NCI-H82 (cell line): ENCODE measurements at regions not wholly inside any gene's neighbourhood (a gene's known extent, or its start where the extent isn't known, plus 50 kb on each side); places are given as distances from the start of the nearest gene placed in this dataset.
"Not testable (repeated sequence)": the region's sequence is repeated elsewhere in the genome, so short reads cannot be mapped to it uniquely, and the experiment has no call there.

Experiments
- DNase-seq: peaks from one replicate; lab custom pipeline; 2025; lab: John Stamatoyannopoulos, UW

DNA sequence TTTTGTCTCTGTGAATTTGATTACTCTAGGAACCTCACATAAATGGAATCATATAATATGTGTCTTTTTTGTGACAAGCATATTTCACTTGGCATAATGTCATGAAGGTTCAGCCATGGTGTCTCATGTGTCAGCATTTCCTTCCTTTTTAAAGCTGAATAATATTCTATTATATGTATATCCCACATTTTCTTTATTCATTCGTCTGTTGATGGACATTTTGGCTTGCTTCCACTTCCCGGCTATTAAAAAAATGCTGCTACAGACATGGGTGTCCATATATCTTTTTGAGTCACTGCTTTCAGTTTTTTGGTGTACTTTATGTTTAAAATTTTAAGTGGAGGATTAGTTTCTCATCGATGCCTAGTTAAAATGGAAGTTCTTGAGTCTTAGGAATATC, 59.8 kb upstream of the C5orf63 start:
- DNase-seq, result no peak

GRCh38 chr5:127136908-127137307, 63.6 kb upstream of the C5orf63 start:
- no peak for DNase-seq

DNA sequence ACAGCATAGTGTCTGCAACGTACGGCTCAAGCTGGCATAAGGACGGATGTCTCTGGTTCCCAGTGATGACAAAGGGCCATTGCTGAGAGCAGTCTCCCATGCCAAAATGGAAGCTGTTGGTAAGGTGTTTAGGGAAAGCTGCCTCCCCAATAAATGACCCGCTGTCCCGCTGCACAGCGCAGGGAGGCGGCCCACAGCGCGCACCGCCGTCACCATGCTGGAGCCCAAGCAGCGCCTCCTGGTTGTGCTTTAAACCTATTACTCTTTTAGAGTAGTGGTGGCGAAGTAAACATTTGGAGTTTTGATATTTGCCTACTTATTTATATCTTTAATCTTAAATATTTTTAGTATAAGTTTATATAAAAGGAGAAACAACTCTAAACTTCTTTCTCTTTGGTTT, 70.4 kb upstream of the C5orf63 start:
- DNase-seq, result no peak

GRCh38 chr5:127153031-127153430, 79.7 kb upstream of the C5orf63 start:
- no peak for DNase-seq

DNA sequence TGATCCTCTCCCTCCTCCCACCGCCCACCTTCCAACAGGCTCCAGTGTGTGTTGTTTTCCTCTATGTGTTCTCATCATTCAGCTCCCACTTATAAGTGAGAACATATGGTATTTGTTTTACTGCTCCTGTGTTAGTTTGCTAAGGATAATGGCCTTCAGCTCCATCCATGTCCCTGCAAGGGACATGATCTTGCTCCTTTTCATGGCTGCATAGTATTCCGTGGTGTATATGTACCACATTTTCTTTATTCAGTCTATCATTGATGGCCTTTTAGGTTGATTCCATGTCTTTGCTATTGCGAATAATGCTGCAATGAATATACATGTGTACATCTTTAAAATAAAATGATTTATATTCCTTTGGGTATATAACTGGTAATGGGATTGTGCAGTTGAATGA, 80.2 kb upstream of the C5orf63 start:
- no peak for DNase-seq

GRCh38 chr5:127163750-127164149, 90.4 kb upstream of the C5orf63 start:
- no peak for DNase-seq

GRCh38 chr5:127170918-127171600, 97.8 kb upstream of the C5orf63 start:
- no peak for DNase-seq

DNA sequence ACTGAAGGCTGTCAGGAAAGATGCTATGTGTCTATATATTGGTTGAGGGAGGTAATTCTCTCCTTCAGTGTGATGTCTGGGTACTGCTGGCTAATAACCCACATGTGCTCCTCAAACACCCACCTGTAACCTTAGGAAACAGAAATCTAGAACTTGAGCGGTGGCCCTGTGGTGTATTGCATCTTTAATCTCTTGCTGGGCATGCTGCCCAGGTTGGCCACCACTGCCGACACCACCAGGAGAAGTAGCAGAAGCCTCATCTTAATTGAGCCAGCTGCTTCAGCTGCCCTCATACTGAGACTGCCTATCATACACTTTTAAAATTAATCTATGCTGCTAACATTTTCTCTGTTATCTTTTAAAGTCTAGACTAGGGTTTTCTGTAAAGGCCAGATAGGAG, 103.5 kb upstream of the C5orf63 start:
- DNase-seq, result no peak

DNA sequence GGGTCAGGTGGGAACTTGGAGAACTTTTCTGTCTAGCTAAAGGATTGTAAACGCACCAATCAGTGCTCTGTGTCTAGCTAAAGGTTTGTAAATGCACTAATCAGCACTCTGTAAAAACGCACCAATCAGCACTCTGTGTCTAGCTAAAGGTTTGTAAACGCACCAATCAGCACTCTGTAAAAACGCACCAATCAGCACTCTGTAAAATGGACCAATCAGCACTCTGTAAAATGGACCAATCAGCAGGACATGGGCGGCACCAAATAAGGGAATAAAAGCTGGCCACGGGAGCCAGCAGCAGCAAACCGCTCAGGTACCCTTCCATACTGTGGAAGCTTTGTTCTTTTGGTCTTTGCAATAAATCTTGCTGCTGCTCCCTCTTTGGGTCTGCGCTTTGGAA, 108.0 kb upstream of the MEGF10 start:
- DNase-seq, result not testable (repeated sequence)

DNA sequence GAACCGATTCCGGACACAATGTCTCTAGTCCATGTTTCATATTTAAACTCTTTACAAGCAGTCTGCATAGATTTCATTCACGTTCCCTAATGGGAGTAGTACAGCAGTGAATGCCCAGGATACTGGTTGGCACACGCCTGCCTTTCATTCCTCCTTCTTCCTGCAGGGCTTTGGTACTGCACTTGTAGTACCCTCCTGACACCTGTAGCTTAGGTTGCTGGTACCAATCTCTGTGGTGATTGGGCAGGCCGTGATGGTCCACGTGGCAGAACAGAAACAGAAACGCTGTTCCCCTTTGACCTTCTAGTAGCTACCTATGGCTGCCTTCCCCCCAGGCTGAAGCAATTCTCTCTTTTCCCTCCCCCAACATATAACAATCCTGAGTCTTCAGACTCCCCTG, 107.3 kb upstream of the MEGF10 start:
- no peak for DNase-seq

DNA sequence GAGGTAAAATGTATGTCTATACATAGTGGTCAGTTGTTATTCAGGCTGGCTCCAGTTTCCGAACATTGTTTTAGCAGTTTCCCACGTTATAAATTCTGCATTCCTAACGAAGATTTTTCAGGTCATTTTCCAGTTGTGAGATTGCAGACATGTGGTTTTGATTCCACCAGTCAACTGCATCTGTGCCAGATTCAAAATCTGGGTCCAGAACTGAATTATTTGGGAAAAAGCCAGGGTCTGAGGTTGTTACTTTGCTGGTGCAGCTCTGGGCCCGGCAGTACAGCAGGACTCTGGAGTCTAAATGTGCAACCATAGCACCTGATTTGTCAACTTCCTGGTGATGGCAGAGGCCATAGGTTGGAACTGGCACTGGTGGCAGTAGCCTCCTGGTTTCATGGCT, 105.7 kb upstream of the MEGF10 start:
- DNase-seq, result no peak

DNA sequence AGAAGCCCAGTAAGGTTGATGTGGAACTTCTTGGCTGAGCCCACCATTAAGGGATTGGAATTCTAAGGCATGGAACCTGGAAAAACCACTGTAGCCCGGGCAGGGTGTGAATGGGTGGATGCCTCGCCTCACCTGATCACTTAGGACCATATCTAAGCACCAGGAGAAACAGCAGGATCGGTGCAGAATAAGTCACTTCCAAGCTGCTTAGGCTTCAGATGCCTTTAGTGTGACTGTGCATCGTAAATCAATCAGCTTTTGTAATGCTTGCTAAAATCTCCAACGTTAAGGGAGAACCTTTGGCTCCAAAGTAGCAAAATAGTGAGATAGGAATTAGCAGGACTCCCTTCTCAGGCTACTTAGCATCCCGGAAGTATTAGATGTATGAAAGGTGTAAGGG, 103.9 kb upstream of the MEGF10 start:
- DNase-seq, result peak; percentile 11

DNA sequence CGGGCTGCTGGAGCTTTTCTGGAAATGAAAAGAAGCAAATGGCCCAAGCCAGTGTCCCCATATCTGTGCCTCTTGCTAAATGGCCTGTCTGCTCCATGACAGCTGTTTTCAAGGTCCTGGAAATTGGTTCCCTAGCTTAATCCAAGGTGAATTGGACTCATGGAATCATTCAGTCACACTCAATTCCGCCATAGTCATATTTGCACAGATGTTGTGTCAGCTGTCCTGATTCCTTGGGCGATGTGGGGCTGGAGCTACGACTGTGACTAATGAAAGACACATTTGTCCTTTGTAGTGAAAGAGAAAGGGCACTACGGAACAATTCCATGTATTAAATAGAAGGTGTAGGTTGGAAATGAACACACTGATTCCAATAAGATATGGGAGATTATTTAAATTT, 102.9 kb upstream of the MEGF10 start:
- peak; percentile 2 for DNase-seq

GRCh38 chr5:127192150-127192549, 98.4 kb upstream of the MEGF10 start:
- DNase-seq, result no peak

GRCh38 chr5:127192836-127193338, 97.7 kb upstream of the MEGF10 start:
- no peak for DNase-seq

GRCh38 chr5:127196042-127196441, 94.6 kb upstream of the MEGF10 start:
- DNase-seq, result no peak

DNA sequence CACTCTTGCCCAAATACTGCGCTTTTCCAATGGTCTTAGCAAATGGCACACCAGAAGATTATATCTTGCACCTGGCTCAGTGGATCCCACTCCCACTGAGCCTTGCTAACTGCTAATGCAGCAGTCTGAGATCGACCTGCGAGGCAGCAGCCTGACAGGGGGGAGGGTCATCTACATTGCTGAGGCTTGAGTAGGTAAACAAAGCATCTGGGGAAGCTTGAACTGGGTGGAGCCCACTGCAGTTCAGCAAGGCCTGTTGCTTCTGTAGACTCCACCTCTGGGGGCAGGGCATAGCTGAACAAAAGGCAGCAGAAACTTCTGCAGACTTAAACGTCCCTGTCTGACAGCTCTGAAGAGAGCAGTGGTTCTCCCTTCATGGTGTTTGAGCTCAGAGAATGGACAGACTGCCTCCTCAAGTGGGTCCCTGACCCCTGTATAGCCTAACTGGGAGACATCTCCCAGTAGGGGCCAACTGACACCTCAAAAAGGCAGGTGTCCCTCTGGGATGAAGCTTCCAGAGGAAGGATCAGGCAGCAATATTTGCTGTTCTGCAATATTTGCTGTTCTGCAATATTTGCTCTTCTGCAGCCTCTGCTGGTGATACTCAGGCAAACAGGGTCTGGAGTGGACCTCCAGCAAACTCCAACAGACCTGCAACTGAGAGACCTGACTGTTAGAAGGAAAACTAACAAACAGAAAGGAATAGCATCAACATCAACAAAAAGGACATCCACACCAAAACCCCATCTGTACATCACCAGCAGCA, 93.0 kb upstream of the MEGF10 start:
- DNase-seq, result not testable (repeated sequence)

GRCh38 chr5:127202738-127203137, 87.9 kb upstream of the MEGF10 start:
- not testable (repeated sequence) for DNase-seq

- no peak for DNase-seq
These were observed 86.8 kb upstream of the MEGF10 start for GRCh38 chr5:127203818-127204217.

DNA sequence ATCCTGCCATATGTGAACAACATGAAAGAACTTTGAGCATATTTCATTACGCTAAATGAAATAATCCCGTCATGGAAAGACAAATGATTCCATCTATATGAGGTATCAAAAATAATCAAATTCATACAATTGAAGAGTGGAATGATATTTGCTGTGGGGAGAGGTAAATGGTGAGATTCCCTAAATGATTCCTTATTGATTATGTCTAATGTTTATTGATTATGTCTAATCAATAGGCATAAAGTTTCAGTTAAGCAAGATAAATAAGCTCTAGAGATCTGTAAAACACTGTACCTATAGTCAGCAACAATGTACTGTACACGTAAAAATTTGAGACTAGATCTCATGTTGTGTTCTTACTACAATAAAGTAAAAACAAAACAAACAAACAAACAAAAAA, 85.4 kb upstream of the MEGF10 start:
- no peak for DNase-seq

- DNase-seq, result no peak
These were observed 84.1 kb upstream of the MEGF10 start for GRCh38 chr5:127206320-127207113.

DNA sequence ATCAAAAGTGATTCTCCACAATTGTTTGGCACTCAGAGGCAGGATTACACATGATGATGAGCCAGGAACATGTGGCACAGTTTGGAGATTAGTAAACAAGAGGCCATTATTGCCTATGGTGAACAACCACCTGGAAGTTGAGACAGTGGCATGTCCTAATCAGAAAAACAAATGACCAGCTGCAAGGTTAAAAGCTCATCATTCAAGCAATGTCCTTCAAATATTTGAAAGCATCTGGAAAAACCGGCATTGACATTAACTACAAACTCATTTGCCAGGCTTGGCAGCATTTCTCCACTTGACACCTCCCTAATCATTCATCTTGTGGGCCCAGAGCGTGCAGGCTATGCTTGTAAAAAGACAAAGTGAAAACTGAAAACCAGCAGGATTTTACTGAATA, 80.6 kb upstream of the MEGF10 start:
- DNase-seq, result peak; percentile 40

- DNase-seq, result no peak
These were observed 77.4 kb upstream of the MEGF10 start for GRCh38 chr5:127213231-127213630.
